Spleen (tissue), 7 donors: ENCODE measurements at regions not wholly inside any gene's neighbourhood (a gene's known extent, or its start where the extent isn't known, plus 50 kb on each side); places are given as distances from the start of the nearest gene placed in this dataset.

ENCODE experiments used
- CTCF ChIP-seq, 11 experiments: fragments of 200-600 bp in 7 of 11; fragments of 450-650 bp in 4 of 11; sonication (generic) in 4 of 11; IDR thresholded peaks in 8 of 11; conservative IDR thresholded peaks in 3 of 11; 1 replicate in 7 of 11; 2 replicates in 4 of 11; pipeline versions ENCODE4 v1.4.0 to v1.8.0; 2016 to 2021; ENCODE audit warnings: antibody characterized with exemption in 11 of 11, inconsistent platforms in 4 of 11, mild to moderate bottlenecking in 1 of 11
- POLR2A ChIP-seq, 3 donors: fragments of 450-650 bp; IDR thresholded peaks; one replicate each; pipeline ENCODE4 v1.5.1; 2017; ENCODE audit warnings: antibody characterized with exemption in 3 of 3, mild to moderate bottlenecking in 1 of 3
- POLR2AphosphoS5 ChIP-seq, 3 donors: sonication (generic); formaldehyde crosslinking; IDR thresholded peaks; one replicate each; pipeline ENCODE4 v1.5.1; 2017; ENCODE audit warnings: antibody characterized with exemption in 3 of 3
- donor health status: DM: no; HTN: no; CAD: no; lungs with moderate emphysema.
- donor health status: DM: no; HTN: no; CAD: no.
- donor health status: DM: no; HTN: no; CAD: no.

DNA sequence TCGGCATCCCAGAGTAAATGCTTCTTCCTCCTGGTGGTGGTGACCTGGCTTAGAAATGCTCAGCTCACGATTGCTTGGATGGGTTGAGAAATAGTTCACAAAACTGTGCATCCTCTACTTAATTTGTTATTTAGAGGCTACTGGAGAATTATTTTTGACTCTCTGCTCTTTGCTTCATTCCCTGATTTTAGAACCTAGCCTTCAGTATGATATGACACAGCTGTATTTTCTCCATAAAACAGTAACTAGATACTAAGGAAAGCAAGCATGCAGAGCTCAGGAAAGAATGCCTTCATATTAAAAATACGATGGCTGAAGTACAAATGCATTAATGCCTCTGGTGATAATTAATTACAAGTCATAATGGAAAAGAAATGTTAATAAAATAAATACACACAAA, 602.0 kb upstream of the COBL start:
- TF ChIP-seq POLR2A (IDR thresholded peaks at IDR 0.05) (no peak), CTCF (IDR thresholded peaks at IDR 0.05 in 8 of 11, conservative IDR thresholded peaks at IDR 0.05 in 3 of 11) (no peak), POLR2AphosphoS5 (IDR thresholded peaks at IDR 0.05) (no peak)
